GM12864 (cell line): ENCODE measurements at regions not wholly inside any gene's neighbourhood (a gene's known extent, or its start where the extent isn't known, plus 50 kb on each side); places are given as distances from the start of the nearest gene placed in this dataset.

Experiments
- DNase-seq: peaks from one replicate; pipeline ENCODE4 v3.0.0-alpha.2; 2011; ENCODE audit warnings: low read depth
- H3K4me3 ChIP-seq: 2 replicates; pipeline ENCODE4 v1.5.1; 2011; ENCODE audit warnings: mild to moderate bottlenecking, low read depth, low read length, control low read depth
- CTCF ChIP-seq: IDR thresholded peaks from 2 replicates; pipeline ENCODE4 v1.5.1; 2011; ENCODE audit warnings: low read depth, mild to moderate bottlenecking, moderate library complexity, low read length, control low read depth, inconsistent platforms; ENCODE audit errors: missing control alignments

DNA sequence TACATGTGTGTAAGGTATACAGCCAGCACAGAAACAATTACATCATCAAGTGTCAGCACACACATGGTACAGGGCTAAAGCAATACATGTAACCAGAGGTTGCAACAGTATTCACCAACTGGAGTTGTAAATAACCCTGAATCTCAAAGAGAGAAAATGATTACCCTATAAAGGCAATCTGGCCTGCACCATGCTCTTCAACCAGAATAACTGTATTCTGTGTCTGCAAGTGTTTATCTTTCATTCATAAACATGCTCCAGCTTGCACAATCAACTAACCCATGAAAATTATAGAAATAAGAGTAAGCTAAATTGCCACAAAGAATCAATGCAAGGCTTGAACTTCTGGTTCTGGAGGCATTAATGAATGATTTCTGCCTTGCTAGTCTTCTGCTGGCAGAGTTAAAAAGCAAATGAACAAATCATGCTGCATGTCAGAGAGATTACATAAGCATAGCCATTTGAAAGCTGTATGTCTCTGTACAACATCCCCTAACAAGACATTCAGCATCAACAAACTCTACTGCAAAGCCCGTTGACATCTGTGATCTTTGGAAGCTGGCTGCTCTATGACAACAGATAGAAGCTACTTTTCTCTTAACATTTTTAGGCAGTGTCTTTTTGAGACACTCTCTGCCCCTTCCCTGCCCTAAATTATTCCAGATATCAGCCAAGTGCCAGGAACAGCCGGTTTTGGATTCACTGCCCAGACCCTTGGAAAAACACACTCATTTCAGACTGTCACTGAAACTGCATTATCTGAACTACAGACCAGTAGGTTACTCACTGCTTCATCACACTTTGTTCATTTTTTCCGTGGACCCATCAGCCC, 871.0 kb downstream of the OTOL1 start:
- TF ChIP-seq CTCF = no peak
- H3K4me3 ChIP-seq = no peak overlapping the region

GRCh38 chr3:162368417-162368816, 871.8 kb downstream of the OTOL1 start:
- no peak for TF ChIP-seq CTCF
- DNase-seq = no peak
- no peak overlapping the region for H3K4me3 ChIP-seq

More for the DNA sequence above, 871.0 kb downstream of the OTOL1 start:
- no peak for DNase-seq

GRCh38 chr3:162369306-162369705, 872.7 kb downstream of the OTOL1 start:
- H3K4me3 ChIP-seq = no peak overlapping the region
- no peak for TF ChIP-seq CTCF
- DNase-seq = no peak

DNA sequence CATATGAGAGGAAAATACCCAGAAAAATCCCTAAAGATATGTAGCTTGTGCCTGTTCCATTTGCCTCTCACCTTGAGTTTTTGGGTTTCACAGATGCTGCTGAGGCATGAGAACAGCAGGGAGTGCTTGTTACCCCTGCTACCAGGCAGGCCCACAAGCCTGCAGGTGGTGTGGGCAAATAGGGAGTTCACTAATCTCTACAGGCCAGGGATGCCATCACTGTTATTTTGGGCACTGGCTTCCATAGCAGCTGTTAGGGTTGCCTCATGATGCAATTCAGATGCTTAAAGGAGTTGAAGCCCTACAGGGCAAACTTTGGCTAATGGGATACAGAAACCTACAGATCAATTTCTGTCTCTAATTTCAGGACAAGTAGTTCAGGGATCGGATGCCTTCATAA, 873.5 kb downstream of the OTOL1 start:
- no peak for DNase-seq
- TF ChIP-seq CTCF = no peak
- H3K4me3 ChIP-seq = no peak overlapping the region

DNA sequence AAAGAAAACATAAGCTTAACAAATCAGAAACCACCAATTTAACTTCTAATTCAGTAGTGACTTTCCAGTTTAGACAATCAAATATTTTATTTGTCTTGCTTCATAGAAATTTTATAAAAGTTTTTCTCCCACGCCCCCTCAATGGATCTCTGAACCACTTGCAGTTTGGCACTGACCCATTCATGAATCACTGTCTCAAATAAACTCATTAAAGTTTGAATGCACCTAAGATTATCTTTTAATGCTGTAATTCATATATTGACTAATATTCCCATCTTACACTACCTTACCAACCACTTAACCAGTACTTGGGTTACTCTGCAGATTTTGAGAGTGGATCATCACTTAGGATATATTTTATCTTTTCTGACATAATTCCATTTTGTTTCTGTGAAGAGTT, 880.2 kb downstream of the OTOL1 start:
- TF ChIP-seq CTCF = no peak
- no peak for DNase-seq
- no peak overlapping the region for H3K4me3 ChIP-seq

- no peak for DNase-seq
- no peak for TF ChIP-seq CTCF
- no peak overlapping the region for H3K4me3 ChIP-seq
These were observed 881.0 kb downstream of the OTOL1 start for GRCh38 chr3:162377608-162378007.

DNA sequence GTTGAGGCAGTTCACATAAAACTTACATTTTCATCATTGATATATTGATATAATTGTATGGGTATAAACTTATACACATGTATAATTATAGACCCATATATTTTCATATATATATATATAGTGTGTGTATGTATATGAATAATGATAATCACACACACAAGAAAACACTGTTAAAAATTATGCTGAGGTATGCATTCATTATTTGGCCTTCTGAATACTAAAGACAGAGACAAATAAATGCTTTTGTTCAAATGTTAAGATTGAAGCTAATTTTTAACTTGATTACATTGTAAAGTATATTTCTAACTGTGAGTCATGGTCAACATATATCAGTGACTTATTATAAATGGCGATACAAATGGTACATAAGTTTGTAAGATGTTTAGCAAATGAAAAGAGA, 888.8 kb downstream of the OTOL1 start:
- no peak for DNase-seq
- no peak overlapping the region for H3K4me3 ChIP-seq
- no peak for TF ChIP-seq CTCF
